ENCODE measurements at regions not wholly inside any gene's neighbourhood (a gene's known extent, or its start where the extent isn't known, plus 50 kb on each side); places are given as distances from the start of the nearest gene placed in this dataset.

DNA sequence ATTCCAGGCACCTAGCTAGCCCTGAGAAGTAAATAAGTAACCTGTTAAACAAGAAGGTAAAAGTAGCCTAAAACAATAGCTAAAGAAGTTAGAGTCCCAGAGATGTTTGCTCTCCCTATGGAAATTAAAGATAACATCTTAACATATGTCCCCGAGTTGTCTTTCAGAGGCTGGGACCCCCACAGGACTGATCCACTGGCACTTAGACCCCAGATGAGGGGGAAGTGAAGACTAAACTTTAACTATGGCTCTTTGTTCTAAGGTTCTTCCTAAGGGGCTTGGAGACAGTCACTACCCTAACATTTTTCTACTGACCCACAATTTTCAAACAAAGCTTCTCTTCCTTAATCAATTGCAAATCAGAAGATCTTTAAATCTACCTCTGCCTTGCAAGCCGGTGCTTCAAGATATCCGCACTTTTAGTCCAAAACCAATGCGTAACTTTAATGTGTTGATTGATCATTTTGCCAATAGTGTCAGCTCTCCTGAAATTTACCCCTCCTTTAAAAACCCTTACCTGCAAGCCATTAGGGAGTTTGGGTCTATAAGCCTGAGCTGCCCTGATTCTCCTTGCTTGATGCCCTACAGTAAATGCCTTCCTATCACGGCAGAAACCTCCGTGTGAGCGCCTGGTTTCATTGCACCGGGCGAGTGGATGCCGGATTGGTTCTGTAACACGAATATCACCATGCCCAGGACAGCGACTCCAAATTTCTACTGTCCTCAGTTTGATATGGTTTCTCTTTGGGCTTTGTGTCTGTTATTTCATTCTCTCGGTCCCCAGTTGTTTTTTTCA, 404.4 kb downstream of the SIPA1L2 start:
- Histone ChIP-seq H3K9me3 (no peaks in the 10 kb centered on the region), H3K36me3 (no peaks in the 10 kb centered on the region), H3K27ac (no peak overlapping the region), H3K27me3 (no peaks in the 10 kb centered on the region), H3K4me3 (no peak overlapping the region), H3K4me1 (peaks cover 0 to 5% of the 10 kb centered on the region in 2 donors)
- TF ChIP-seq, protein P1, sequence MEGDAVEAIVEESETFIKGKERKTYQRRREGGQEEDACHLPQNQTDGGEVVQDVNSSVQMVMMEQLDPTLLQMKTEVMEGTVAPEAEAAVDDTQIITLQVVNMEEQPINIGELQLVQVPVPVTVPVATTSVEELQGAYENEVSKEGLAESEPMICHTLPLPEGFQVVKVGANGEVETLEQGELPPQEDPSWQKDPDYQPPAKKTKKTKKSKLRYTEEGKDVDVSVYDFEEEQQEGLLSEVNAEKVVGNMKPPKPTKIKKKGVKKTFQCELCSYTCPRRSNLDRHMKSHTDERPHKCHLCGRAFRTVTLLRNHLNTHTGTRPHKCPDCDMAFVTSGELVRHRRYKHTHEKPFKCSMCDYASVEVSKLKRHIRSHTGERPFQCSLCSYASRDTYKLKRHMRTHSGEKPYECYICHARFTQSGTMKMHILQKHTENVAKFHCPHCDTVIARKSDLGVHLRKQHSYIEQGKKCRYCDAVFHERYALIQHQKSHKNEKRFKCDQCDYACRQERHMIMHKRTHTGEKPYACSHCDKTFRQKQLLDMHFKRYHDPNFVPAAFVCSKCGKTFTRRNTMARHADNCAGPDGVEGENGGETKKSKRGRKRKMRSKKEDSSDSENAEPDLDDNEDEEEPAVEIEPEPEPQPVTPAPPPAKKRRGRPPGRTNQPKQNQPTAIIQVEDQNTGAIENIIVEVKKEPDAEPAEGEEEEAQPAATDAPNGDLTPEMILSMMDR (IDR thresholded peaks at IDR 0.05) = no peak
- no peak for DNase-seq (ENCODE audit: low spot score)

DNA sequence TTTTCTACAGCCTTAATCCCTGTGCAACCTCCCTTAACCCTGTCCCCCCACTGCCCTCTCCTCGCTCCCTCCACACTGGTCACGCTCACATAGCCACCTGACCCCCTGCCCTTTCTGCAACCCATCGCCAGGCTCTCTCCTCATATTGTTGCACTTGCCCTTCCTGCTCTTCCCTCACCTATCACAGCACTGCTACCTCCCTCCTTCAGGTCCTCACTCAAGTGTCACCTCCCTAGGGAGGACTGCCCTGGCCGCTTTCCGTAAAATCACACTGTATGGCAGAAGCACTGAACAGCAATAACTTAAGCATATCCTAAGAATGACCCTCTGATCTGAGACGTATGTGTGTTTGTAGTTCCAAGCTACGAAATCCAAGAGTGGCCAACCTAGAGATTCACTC, 406.0 kb downstream of the SIPA1L2 start:
- no peak for DNase-seq (ENCODE audit: low spot score)
- H3K4me1 ChIP-seq = peaks cover 0 to 15% of the 10 kb centered on the region in 2 donors
- no peak overlapping the region for H3K27ac ChIP-seq
- H3K36me3 ChIP-seq = no peaks in the 10 kb centered on the region
- no peaks in the 10 kb centered on the region for H3K9me3 ChIP-seq
- TF ChIP-seq, protein P1 (IDR thresholded peaks at IDR 0.05) = no peak
- no peaks in the 10 kb centered on the region for H3K27me3 ChIP-seq
- H3K4me3 ChIP-seq = no peak overlapping the region

- Histone ChIP-seq H3K4me3 (no peak overlapping the region), H3K27ac (no peak overlapping the region), H3K36me3 (no peaks in the 10 kb centered on the region), H3K27me3 (no peaks in the 10 kb centered on the region), H3K4me1 (peaks cover 0 to 19% of the 10 kb centered on the region in 2 donors), H3K9me3 (no peaks in the 10 kb centered on the region)
- DNase-seq (ENCODE audit: low spot score) = no peak
- TF ChIP-seq, protein P1 (IDR thresholded peaks at IDR 0.05) = no peak
These were observed 406.7 kb downstream of the SIPA1L2 start for GRCh38 chr1:232223183-232223708.

DNA sequence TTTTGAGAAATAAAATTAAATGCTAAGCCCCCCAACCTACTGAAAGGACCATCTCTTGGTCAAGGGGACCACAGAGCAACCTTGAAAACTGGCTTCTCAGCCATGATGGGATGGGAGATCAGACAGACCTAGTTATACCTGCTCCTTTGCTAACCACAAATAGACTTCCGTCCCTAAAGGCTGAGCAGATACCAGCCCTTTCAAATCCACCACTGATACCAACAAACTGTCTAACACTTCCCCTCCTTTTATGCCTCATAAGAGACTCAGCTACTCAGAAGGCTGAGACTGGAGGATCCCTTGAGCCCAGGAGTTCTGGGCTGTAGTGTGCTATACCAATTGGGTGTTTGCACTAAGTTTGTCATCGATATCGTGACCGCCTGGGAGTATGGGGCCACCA, 407.3 kb downstream of the SIPA1L2 start:
- Histone ChIP-seq H3K36me3 (no peaks in the 10 kb centered on the region), H3K27ac (no peak overlapping the region), H3K9me3 (no peaks in the 10 kb centered on the region), H3K27me3 (no peaks in the 10 kb centered on the region), H3K4me1 (peaks cover 0 to 19% of the 10 kb centered on the region in 2 donors), H3K4me3 (no peak overlapping the region)
- TF ChIP-seq, protein P1 (IDR thresholded peaks at IDR 0.05) = no peak
- no peak for DNase-seq (ENCODE audit: low spot score)

DNA sequence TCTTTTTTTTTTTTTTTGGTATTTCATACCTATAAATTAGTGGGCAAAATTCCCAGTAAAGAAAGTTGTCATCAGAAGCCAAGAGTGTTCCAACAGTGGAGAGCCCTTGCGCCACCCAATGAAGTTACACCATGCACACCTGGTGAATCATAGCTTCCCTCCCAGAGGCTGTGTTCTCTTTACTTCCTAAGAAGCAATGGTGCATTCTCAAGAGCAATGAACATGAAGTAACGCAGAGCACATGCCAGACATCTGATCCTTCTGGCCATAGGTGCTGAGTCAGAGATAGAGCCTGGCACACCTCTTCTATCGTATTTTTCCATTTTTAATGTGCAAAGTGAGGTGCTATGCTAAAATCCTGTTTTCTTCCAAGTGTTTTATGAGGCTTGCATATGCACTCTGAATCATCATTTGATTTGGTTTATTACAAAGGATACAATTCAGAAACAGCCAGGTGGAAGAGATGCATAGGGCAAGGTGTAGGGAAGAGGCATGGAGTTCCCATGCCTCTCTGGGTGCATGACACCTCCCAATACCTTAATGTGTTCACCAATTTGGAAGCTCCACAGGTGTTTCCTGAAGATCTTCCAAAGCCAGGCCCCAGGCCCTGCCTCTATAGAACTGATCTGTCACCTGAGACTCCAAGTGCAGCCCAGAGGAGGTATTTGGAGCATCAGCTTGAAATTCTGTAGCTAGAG, 408.0 kb downstream of the SIPA1L2 start:
- Histone ChIP-seq H3K36me3 (no peaks in the 10 kb centered on the region), H3K4me1 (peaks cover 0 to 14% of the 10 kb centered on the region in 2 donors), H3K27me3 (no peaks in the 10 kb centered on the region), H3K9me3 (no peaks in the 10 kb centered on the region), H3K27ac (no peak overlapping the region), H3K4me3 (no peak overlapping the region)
- DNase-seq (ENCODE audit: low spot score) = no peak
- TF ChIP-seq, protein P1 (IDR thresholded peaks at IDR 0.05) = no peak

All from right atrium auricular region (tissue), 2 donors.